ENCODE measurements at regions not wholly inside any gene's neighbourhood (a gene's known extent, or its start where the extent isn't known, plus 50 kb on each side); places are given as distances from the start of the nearest gene placed in this dataset.
A peak's percentile ranks its signal among the peaks of the same experiment; 100 is the strongest.

GRCh38 chr20:3312940-3313682 is 74.1 kb upstream of the SLC4A11 start:
- H3K4me3 ChIP-seq (ENCODE audit: low read length) = no peak overlapping the region
- no peak for TF ChIP-seq CTCF (conservative IDR thresholded peaks at IDR 0.05; ENCODE audit: low read depth, low read length)
- peak; percentile 66 for DNase-seq (ENCODE audit: low read depth)

GRCh38 chr20:3311623-3312022 is 72.6 kb upstream of the SLC4A11 start:
- no peak for TF ChIP-seq CTCF (conservative IDR thresholded peaks at IDR 0.05; ENCODE audit: low read depth, low read length)

GRCh38 chr20:3309226-3309625 is 70.2 kb upstream of the SLC4A11 start:
- no peak for DNase-seq (ENCODE audit: low read depth)
- no peak overlapping the region for H3K4me3 ChIP-seq (ENCODE audit: low read length)
- no peak for TF ChIP-seq CTCF (conservative IDR thresholded peaks at IDR 0.05; ENCODE audit: low read depth, low read length)

More at GRCh38 chr20:3311623-3312022, 72.6 kb upstream of the SLC4A11 start:
- DNase-seq (ENCODE audit: low read depth) = no peak
- H3K4me3 ChIP-seq (ENCODE audit: low read length) = no peak overlapping the region

- no peak overlapping the region for H3K4me3 ChIP-seq (ENCODE audit: low read length)
- no peak for TF ChIP-seq CTCF (conservative IDR thresholded peaks at IDR 0.05; ENCODE audit: low read depth, low read length)
- no peak for DNase-seq (ENCODE audit: low read depth)
Observed at GRCh38 chr20:3307725-3308124, 68.7 kb upstream of the SLC4A11 start.

- TF ChIP-seq CTCF (conservative IDR thresholded peaks at IDR 0.05; ENCODE audit: low read depth, low read length) = no peak
- H3K4me3 ChIP-seq (ENCODE audit: low read length) = no peak overlapping the region
- DNase-seq (ENCODE audit: low read depth) = no peak
Observed at GRCh38 chr20:3307078-3307477, 68.1 kb upstream of the SLC4A11 start.

- H3K4me3 ChIP-seq (ENCODE audit: low read length) = no peak overlapping the region
- TF ChIP-seq CTCF (conservative IDR thresholded peaks at IDR 0.05; ENCODE audit: low read depth, low read length) = no peak
- no peak for DNase-seq (ENCODE audit: low read depth)
Observed at GRCh38 chr20:3306068-3306467, 67.1 kb upstream of the SLC4A11 start.

GRCh38 chr20:3304456-3304855 is 65.5 kb upstream of the SLC4A11 start:
- DNase-seq (ENCODE audit: low read depth) = no peak
- no peak for TF ChIP-seq CTCF (conservative IDR thresholded peaks at IDR 0.05; ENCODE audit: low read depth, low read length)
- no peak overlapping the region for H3K4me3 ChIP-seq (ENCODE audit: low read length)
